NB4 (cell line): ENCODE measurements at regions not wholly inside any gene's neighbourhood (a gene's known extent, or its start where the extent isn't known, plus 50 kb on each side); places are given as distances from the start of the nearest gene placed in this dataset.
"Not testable (repeated sequence)": the region's sequence is repeated elsewhere in the genome, so short reads cannot be mapped to it uniquely, and the experiment has no call there.

Experiments
- DNase-seq: peaks from one replicate; pipeline ENCODE4 v3.0.0; 2010; ENCODE audit warnings: low read depth
- H3K4me3 ChIP-seq: one replicate; pipeline ENCODE4 v1.5.1; 2011; ENCODE audit warnings: mild to moderate bottlenecking, low read depth, low read length, moderate library complexity
- MYC ChIP-seq: IDR thresholded peaks from 2 replicates; pipeline ENCODE4 v1.6.1; 2011; ENCODE audit warnings: low read depth, low read length
- POLR2A ChIP-seq: IDR thresholded peaks from 2 replicates; pipeline ENCODE4 v1.6.1; 2011; ENCODE audit warnings: mild to moderate bottlenecking; ENCODE audit not compliant: insufficient read length; ENCODE audit errors: extremely low read depth
- TF ChIP-seq, protein P1 (sequence below): IDR thresholded peaks from 2 replicates; pipeline ENCODE4 v1.6.1; 2011; ENCODE audit warnings: low read depth, low read length
- TF ChIP-seq, protein P2 (sequence below): IDR thresholded peaks from one replicate; pipeline ENCODE4 v1.5.1; 2012; ENCODE audit warnings: low read depth, low read length

DNA sequence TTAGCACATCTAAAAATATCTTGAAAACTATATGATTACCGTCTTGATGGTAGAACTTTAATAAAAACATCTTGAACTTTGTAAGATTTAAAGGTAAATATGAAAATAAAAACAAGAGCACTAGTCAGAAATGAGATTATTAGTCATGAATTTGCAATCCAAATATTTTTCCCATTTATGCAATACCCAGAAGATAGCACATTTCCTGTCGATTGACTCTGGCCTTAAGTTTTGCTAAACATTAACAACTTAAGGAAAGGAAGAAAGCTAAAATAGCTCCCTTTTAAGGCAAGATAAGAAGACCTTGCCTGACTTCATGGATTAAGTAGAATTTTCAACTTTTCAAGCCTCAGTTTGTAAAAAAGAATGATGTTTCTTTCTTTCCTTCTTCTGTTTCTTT is 1374.7 kb upstream of the RAG2 start:
- no peak for DNase-seq
- H3K4me3 ChIP-seq: no peak overlapping the region
- TF ChIP-seq, protein P1, sequence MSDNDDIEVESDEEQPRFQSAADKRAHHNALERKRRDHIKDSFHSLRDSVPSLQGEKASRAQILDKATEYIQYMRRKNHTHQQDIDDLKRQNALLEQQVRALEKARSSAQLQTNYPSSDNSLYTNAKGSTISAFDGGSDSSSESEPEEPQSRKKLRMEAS: no peak
- no peak for TF ChIP-seq POLR2A
- no peak for TF ChIP-seq MYC
- TF ChIP-seq, protein P2, sequence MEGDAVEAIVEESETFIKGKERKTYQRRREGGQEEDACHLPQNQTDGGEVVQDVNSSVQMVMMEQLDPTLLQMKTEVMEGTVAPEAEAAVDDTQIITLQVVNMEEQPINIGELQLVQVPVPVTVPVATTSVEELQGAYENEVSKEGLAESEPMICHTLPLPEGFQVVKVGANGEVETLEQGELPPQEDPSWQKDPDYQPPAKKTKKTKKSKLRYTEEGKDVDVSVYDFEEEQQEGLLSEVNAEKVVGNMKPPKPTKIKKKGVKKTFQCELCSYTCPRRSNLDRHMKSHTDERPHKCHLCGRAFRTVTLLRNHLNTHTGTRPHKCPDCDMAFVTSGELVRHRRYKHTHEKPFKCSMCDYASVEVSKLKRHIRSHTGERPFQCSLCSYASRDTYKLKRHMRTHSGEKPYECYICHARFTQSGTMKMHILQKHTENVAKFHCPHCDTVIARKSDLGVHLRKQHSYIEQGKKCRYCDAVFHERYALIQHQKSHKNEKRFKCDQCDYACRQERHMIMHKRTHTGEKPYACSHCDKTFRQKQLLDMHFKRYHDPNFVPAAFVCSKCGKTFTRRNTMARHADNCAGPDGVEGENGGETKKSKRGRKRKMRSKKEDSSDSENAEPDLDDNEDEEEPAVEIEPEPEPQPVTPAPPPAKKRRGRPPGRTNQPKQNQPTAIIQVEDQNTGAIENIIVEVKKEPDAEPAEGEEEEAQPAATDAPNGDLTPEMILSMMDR: no peak

DNA sequence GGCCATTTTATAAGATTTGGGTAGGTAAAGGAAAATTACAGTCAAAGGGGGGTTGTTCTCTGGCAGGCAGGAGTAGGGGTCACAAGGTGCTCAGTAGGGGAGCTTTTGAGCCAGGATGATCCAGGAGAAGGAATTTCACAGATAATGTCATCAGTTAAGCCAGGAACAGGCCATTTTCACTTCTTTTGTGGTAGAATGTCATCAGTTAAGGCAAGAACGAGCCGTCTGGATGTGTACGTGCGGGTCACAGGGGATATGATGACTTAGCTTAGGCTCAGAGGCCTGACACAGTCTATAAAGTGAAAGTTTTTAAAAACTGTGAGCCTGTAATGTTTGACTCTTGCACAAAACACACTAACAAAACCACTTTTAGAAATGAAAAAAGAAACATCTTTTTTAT is 1371.3 kb upstream of the RAG2 start:
- not testable (repeated sequence) for H3K4me3 ChIP-seq, DNase-seq

DNA sequence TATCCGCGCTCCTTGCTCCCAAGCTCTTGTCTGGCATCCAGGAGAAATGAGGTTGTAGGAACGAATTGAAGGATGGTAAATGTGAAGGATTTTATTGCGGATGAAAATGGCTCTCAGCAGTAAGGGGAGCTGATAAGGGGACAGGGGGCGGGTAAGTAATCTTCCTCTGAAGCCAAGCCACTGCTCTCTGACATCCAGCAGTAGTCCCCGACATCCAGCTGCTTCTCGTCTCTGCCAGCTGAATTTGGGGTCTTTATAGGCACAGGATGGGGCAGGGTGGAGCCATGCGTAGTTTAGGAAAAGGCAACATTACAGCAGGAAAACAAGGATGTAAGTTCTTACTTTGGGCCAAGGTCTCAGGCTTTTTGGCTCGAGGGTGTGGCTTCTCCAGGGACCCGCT is 1370.1 kb upstream of the RAG2 start:
- TF ChIP-seq, protein P2: no peak
- no peak for TF ChIP-seq POLR2A
- TF ChIP-seq, protein P1: no peak

DNA sequence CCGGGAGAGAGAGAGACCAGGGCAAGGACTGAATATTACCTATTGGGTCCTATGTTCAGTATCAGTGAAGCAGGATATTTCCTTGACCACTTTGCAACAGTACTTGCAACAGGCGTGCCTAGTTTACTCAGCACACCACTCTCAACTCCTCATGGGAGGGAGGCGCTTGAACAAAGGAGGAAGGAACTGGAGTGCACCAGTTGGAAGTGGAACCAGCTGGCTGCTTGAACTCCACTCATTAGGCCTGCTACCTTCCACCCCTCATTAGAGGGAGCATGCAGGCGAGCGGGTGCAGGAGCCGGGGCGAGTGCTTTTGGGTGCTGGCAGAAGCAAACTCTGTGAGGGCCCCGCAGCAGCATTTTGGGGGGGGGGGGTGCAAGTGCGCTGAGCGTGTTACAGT is 1369.6 kb upstream of the RAG2 start:
- no peak for DNase-seq
- no peak for TF ChIP-seq POLR2A
- TF ChIP-seq, protein P1: no peak
- TF ChIP-seq, protein P2: no peak
- no peak overlapping the region for H3K4me3 ChIP-seq

More for the DNA sequence above, 1370.1 kb upstream of the RAG2 start:
- no peak for DNase-seq
- no peak overlapping the region for H3K4me3 ChIP-seq

DNA sequence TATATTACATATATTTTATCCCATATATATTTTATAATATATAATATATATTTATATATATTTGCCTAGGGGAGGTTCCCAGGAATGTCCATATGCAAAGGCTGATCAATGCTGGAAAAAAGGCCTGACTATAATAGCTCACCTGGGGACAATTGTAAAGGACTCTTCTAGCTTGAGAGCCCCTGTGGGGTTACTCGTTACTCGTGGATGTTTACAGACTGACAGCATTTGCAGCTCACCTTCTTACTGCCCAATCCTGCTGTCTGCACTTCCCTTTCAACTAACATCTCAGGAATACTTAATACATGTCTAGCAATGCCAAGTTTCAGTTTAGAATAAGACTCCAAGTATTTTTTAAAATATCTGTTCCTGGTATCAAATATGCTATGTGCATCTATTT is 1365.4 kb upstream of the RAG2 start:
- TF ChIP-seq POLR2A: no peak
- TF ChIP-seq, protein P2: no peak
- TF ChIP-seq, protein P1: no peak
- TF ChIP-seq MYC: no peak
- no peak overlapping the region for H3K4me3 ChIP-seq
- DNase-seq: no peak

DNA sequence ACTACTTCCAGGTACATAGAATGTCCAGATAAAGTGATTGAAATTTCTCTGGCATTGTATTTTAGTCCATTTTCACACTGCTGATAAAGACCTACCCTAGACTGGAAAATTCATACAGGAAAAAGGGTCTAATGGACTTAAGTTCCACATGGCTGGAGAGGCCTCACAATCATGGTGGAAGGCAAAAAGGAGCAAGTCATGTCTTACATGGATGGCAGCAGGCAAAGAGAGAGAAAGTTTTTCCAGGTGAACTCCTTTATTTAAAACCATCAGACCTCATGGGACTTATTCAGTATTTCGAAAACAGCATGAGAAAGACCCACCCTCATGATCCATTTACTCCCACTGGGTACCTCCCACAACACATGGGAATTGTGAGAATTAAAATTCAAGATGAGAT is 1359.7 kb upstream of the RAG2 start:
- H3K4me3 ChIP-seq: no peak overlapping the region
- DNase-seq: no peak
- TF ChIP-seq MYC (no peak), POLR2A (no peak)
- TF ChIP-seq, protein P2: no peak
- TF ChIP-seq, protein P1: no peak
